NOMO-1 (cell line): ENCODE measurements at regions not wholly inside any gene's neighbourhood (a gene's known extent, or its start where the extent isn't known, plus 50 kb on each side); places are given as distances from the start of the nearest gene placed in this dataset.

Experiments
- DNase-seq, 2 experiments: peaks; one replicate each; lab custom pipeline; 2025; ENCODE audit not compliant: unreplicated experiment in 2 of 2; lab: John Stamatoyannopoulos, UW

GRCh38 chr4:119832776-119833175, 204.2 kb upstream of the PDE5A start:
- no peak for DNase-seq

- DNase-seq = no peak
Observed at GRCh38 chr4:119829326-119829725, 200.7 kb upstream of the PDE5A start.

GRCh38 chr4:119825696-119826095, 197.1 kb upstream of the PDE5A start:
- no peak for DNase-seq

- DNase-seq = no peak
Observed at GRCh38 chr4:119823891-119824290, 195.3 kb upstream of the PDE5A start.

- no peak for DNase-seq
Observed at GRCh38 chr4:119823045-119823444, 194.4 kb upstream of the PDE5A start.

GRCh38 chr4:119816473-119816872, 187.9 kb upstream of the PDE5A start:
- no peak for DNase-seq

- DNase-seq = no peak
Observed at GRCh38 chr4:119810001-119810400, 181.4 kb upstream of the PDE5A start.

GRCh38 chr4:119804404-119804803, 175.8 kb upstream of the PDE5A start:
- no peak for DNase-seq

- DNase-seq = no peak
Observed at GRCh38 chr4:119797238-119797894, 168.8 kb upstream of the PDE5A start.

GRCh38 chr4:119795986-119796578, 167.5 kb upstream of the PDE5A start:
- DNase-seq = no peak

GRCh38 chr4:119794681-119795080, 166.1 kb upstream of the PDE5A start:
- DNase-seq = no peak

GRCh38 chr4:119794113-119794512, 165.5 kb upstream of the PDE5A start:
- no peak for DNase-seq

GRCh38 chr4:119788349-119789266, 160.0 kb upstream of the PDE5A start:
- no peak for DNase-seq

- no peak for DNase-seq
Observed at GRCh38 chr4:119785963-119786362, 157.4 kb upstream of the PDE5A start.

- DNase-seq = no peak
Observed at GRCh38 chr4:119783189-119783983, 154.8 kb upstream of the PDE5A start.

- DNase-seq = no peak
Observed at GRCh38 chr4:119781044-119781443, 152.4 kb upstream of the PDE5A start.

GRCh38 chr4:119774840-119775239, 146.2 kb upstream of the PDE5A start:
- DNase-seq = no peak

GRCh38 chr4:119765951-119766350, 137.3 kb upstream of the PDE5A start:
- DNase-seq = no peak

- no peak for DNase-seq
Observed at GRCh38 chr4:119765469-119765868, 136.9 kb upstream of the PDE5A start.

GRCh38 chr4:119763386-119763785, 134.8 kb upstream of the PDE5A start:
- no peak for DNase-seq

GRCh38 chr4:119755599-119755998, 127.0 kb upstream of the PDE5A start:
- no peak for DNase-seq
